Right ventricle myocardium inferior (tissue), 1 donor: ENCODE measurements at regions not wholly inside any gene's neighbourhood (a gene's known extent, or its start where the extent isn't known, plus 50 kb on each side); places are given as distances from the start of the nearest gene placed in this dataset.

Experiments used
- ATAC-seq: fragments of 200-7000 bp; cut with Tn5 transposase; one replicate; pipeline ENCODE4 v1.9.1; 2020; ENCODE audit warnings: mild to moderate bottlenecking, moderate library complexity
- DNase-seq: peaks from one replicate; pipeline ENCODE4 v3.0.0; 2021; ENCODE audit errors: missing footprints
- intact Hi-C: fragments of 100-400 bp; cut with DNase I; formaldehyde crosslinking; loops from one replicate; pipeline ENCODE4 v1.11.0; 2022
- donor health status: DM: no; HTN: yes; CAD: no; lungs with severe emphysema.

DNA sequence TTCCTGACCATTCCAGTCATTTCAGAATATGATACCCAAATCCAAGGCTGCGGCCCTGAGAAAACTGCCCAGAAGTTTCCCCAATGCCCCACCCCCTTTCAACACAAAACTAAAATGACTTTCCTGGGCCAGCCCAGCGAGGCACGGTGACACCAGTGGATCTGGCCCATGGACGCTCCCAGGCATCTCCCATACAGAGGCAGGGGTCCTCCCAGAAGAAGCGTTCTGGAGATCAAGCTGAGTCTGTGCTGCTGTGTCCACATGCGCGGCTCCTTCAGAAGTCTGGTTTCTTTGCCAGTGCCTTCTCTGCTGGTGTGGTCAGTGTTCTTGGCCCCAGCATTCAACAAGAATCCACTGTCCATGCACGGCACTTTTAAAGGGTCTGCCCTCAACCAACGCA lies 228.2 kb upstream of the SFSWAP start:
- DNase-seq, result no peak
- intact Hi-C loops, result no loop called here
- ATAC-seq, result no peak

GRCh38 chr12:131486451-131487230 lies 224.2 kb upstream of the SFSWAP start:
- ATAC-seq (no peak), DNase-seq (no peak)
- intact Hi-C loops, result no loop called here

DNA sequence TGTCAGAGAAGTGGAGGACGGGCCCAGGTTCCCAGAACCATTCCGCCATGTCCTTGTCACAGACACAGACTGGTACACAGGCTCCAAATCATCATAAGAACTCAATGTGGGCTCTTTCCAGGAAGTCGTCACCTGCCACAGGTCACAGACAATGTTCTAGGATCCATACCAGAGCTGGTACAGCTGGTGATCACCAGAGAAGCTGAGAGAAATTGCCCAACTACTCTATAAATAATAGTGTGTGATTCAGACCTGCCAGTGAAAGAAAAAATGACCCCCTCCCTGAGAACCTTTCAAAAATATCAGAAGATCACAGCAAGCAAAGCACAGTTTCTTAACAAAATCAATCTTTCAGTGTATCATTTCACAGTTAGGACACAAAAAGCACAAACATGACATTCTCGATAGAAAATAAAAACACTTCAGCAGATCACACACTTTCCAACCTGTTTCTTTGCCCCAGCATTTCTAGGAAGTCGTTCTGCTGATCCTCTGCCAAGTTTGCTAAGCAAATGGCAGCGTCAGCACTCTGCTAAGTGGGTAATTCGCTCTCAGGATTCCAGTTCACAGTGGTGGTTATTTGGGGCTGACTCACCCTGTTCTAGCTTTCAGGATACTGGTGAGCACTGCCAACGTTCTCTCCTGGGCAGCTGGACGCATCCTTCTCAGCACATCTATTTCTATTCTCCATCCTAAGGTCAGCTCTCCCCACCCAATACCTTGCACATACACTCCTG lies 223.3 kb upstream of the SFSWAP start:
- no peak for DNase-seq
- peak; percentile 31 for ATAC-seq
- intact Hi-C loops, result no loop called here

DNA sequence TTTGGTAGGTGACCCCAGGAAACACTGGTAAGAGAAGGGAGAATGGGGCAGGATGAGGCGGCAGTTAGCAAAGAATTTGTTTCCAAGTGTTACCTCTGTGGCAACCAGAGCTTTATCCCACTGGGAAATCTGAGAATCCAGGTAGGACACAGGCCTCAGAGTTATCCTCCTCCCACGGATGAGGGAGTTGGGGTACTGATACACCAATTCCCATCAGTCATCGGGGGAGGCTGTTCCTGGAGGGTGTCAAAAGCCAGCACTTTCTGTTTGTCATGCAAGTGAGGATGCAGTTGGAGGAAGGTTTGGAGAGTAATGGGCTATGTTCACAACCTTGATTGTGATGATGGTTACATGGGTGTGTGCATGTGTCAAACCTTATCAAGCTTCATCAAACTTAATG lies 221.2 kb upstream of the SFSWAP start:
- no peak for ATAC-seq
- intact Hi-C loops, result no loop called here
- no peak for DNase-seq

DNA sequence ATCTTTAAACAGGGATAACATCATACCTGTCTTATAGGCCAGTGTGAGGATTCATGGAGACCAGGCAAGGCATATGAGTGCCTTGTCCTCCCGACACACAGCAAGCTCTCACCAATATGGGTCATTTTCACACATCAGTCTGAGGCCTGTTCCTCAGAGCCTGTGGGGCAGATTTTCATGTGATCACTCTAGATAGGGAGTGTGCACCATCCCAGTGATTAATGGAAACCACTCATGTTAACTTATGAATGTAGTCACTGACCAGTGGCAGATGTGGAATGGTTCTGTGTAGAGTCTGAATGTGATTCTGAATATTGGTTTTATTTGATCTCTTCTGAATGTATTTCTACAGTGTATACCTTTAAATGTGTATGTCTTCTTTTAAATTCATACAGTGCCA lies 219.7 kb upstream of the SFSWAP start:
- intact Hi-C loops, result no loop called here
- ATAC-seq, result no peak
- DNase-seq, result no peak

DNA sequence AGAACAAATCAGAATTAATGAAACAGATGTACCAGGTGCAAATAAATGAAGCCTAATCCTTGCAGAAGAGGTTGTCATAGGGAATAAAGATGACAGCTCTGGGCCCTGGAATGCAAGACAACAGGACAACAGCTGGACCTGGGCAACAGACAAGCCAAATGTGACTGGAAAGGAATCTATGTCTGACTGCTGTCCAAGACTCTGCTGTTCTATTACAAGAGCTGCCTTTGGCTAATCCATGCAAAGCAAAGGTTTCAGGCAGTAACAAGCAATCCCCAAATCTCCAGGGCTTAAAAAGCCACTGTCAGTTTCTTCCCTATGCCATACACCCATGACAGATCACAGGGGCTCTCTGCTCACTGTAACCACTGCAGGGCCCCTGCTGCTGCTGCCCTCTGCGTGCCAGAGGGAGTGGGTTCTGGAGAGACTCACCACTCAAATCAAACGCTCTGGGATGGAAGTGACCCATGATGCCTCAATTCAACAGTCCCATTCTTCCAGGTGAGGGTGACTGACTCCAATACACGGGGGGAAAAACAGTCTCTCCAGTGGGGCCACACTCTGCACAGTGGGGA lies 218.9 kb upstream of the SFSWAP start:
- intact Hi-C loops, result no loop called here
- ATAC-seq, result no peak
- DNase-seq, result no peak

GRCh38 chr12:131493068-131493826 lies 217.6 kb upstream of the SFSWAP start:
- ATAC-seq (no peak), DNase-seq (no peak)
- intact Hi-C loops, result no loop called here

DNA sequence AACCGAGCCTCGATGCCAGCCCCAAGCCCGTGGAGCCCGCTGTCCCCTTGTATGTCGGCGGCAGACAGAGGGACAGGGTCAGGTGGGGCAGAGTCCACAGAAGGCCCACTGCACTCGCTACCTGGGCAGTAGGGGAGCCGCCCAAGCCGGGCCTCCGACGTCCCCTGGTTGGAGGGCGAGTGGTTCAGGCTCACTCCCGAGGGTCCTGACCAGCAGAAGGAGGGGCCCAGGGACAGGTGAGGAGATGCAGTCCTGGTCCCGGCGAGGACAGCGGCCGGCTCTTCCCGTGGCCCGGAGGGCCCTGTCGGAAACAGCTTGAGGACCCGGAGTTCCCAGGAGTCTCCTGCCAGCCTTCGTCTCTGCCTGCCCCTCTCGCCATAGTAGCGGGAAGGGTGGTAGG lies 216.7 kb upstream of the SFSWAP start:
- DNase-seq (no peak), ATAC-seq (no peak)
- intact Hi-C loops, result no loop called here

- intact Hi-C loops, result no loop called here
- no peak for DNase-seq
- no peak for ATAC-seq
These were observed 216.0 kb upstream of the SFSWAP start for GRCh38 chr12:131494741-131495524.

GRCh38 chr12:131497966-131498365 lies 212.9 kb upstream of the SFSWAP start:
- DNase-seq (no peak), ATAC-seq (no peak)
- intact Hi-C loops, result no loop called here

DNA sequence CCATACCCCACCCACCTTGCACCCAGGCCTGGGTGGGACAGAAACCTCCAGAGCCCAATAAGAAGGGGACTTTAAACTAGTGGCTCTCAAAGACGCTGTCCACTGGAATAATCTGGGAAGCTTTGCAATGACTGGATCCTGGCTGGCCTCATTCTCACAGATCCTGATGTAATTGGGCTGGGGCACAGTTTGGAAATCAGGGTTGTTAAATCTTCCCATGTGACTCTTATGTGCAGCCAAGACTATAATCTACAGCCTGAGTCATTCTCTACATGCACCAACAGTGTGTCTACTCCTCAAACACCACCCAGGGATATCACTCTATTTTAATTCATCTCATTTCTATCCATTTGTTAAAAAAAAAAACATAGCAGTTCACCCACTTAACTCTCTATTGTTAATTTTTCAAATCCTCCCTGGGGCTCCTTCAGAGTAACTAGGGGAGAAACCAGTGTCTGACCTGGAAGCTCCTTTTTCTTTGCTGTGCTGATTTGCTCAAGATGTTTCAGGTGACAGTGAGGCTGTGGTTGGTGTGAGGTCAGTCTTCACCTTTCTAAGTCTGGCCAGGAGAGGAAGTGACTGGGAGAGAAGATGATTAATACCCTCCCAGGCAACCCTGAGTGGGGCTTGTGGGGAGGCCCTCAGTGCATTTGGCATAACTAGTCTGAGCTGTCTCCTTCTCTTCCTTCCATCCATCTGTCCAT lies 211.6 kb upstream of the SFSWAP start:
- intact Hi-C loops, result no loop called here
- DNase-seq (no peak), ATAC-seq (peak; percentile 87)

DNA sequence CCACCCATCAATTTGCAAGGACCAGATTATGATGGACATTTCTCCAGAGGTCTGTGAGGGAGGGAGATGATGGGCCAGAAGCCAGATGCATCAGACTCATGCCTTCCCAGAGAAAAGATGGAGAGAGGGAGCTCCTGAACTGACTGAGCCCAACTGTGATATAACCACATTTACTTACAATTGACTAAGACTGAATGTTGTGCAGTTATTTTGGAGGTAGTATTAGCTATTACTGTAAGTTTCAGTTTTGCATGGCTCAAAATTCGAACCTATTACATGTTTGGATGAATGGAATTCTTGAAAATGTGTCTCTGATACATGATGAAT lies 211.1 kb upstream of the SFSWAP start:
- ATAC-seq (no peak), DNase-seq (no peak)
- intact Hi-C loops, result no loop called here

- DNase-seq, result no peak
- ATAC-seq, result no peak
- intact Hi-C loops, result no loop called here
These were observed 210.3 kb upstream of the SFSWAP start for GRCh38 chr12:131500564-131500963.

- DNase-seq, result no peak
- ATAC-seq, result no peak
- intact Hi-C loops, result no loop called here
These were observed 205.3 kb upstream of the SFSWAP start for GRCh38 chr12:131505561-131505960.

DNA sequence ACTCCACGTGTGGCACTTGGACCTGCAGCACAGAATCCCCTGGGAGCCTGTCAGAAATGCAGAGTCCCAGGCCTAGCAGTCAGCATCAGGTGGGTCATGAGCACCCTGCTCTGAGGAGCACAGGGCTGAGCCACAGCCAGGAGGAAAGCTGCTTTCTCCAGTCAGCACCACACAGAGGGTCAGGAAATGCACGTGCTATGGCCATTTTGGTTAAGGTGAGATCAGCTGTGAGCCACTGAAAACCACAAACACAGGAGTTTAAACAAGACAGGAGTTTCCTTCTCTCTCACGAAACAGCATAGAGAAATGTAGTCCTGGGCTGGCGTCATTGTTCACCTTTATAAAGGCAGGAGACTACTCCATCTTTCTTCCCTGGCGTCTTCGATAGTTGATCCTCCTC lies 204.5 kb upstream of the SFSWAP start:
- no peak for ATAC-seq
- intact Hi-C loops, result no loop called here
- DNase-seq, result no peak

GRCh38 chr12:131507094-131507493 lies 203.8 kb upstream of the SFSWAP start:
- DNase-seq (no peak), ATAC-seq (no peak)
- intact Hi-C loops, result no loop called here

DNA sequence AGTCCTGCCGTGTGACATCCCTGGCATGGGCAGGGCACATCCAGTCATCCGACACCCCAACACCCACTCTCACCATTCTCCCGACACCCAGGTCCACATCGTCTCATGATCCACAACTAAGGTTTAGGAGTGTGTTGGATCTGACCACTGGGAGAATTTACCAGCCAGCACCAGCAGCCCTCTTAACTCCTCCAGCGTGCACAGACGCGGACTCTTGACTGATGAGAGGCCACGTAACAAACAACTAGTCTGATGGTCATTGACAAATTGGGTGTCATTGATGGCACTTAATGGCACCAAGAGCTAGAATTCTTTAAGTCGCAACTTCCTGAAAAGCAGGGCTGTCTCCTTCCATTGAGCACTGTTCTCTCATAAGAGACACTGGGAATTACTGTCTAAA lies 203.0 kb upstream of the SFSWAP start:
- DNase-seq (no peak), ATAC-seq (no peak)
- intact Hi-C loops, result no loop called here

DNA sequence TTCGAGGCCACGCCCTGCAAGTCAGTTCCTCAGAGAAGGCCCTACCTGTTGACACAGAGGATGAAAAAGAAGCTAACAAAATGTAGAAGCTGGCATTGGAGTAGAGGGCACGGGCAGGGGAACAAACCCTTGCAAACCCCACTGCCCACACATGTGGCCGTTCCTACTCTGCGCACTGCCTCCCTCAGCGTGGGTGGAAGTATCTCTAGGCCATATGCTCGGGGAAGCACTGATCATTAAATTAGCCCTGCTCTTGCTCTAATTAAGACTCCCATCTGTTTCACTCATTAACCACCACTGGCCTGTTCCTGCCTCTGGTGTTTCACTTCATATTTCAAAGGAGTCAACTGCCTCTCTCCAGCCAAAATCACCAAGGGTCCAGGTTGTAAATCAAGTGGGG lies 201.2 kb upstream of the SFSWAP start:
- no peak for ATAC-seq
- intact Hi-C loops, result no loop called here
- DNase-seq, result no peak
